ENCODE measurements at regions not wholly inside any gene's neighbourhood (a gene's known extent, or its start where the extent isn't known, plus 50 kb on each side); places are given as distances from the start of the nearest gene placed in this dataset.

DNA sequence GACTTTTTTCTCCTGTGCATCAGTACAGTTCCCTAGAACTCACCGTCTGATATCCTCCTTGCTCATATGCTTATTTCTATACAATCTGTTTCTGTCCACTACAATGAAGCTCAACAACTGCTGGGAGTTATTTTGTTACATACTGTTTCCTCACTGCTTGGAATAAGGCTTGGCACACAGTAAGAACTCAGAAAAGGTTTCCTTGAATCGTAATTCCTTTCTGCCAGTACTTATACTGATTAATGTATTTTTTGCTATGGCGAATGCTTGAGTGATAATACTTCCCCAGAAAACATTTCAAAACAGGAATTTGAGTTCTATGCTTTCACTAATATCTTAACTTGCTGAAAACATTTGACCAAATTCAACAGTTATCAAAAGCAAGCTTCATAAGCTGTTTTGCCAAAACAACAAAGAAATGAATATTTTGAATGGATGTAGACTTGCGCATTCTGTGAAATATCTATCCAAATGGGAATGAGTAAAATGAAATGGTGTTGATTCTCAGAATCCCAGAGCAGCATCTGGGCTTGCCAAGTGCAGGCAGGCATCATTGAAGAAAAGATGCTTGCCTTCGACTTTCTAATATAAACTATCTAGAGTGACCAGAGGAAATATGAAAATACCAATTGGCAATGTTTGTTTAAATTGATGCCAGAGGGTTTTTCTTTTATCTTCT lies 286.3 kb downstream of the RAP2B start:
- no peaks in the 10 kb centered on the region for H3K36me3 ChIP-seq
- H3K4me3 ChIP-seq, result no peak overlapping the region
- H3K4me1 ChIP-seq, result no peaks in the 10 kb centered on the region
- H3K27ac ChIP-seq, result no peak overlapping the region
- WGBS, result 60% methylated on average over 5 of the region's 5 CpGs
- TF ChIP-seq POLR2A (IDR thresholded peaks at IDR 0.05) (no peak), EP300 (IDR thresholded peaks at IDR 0.05) (no peak), POLR2AphosphoS5 (IDR thresholded peaks at IDR 0.05) (no peak)
- TF ChIP-seq, protein P1, sequence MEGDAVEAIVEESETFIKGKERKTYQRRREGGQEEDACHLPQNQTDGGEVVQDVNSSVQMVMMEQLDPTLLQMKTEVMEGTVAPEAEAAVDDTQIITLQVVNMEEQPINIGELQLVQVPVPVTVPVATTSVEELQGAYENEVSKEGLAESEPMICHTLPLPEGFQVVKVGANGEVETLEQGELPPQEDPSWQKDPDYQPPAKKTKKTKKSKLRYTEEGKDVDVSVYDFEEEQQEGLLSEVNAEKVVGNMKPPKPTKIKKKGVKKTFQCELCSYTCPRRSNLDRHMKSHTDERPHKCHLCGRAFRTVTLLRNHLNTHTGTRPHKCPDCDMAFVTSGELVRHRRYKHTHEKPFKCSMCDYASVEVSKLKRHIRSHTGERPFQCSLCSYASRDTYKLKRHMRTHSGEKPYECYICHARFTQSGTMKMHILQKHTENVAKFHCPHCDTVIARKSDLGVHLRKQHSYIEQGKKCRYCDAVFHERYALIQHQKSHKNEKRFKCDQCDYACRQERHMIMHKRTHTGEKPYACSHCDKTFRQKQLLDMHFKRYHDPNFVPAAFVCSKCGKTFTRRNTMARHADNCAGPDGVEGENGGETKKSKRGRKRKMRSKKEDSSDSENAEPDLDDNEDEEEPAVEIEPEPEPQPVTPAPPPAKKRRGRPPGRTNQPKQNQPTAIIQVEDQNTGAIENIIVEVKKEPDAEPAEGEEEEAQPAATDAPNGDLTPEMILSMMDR (IDR thresholded peaks at IDR 0.05), result no peak
- DNase-seq (ENCODE audit: low spot score in 2 of 2), result no peak
- no peaks in the 10 kb centered on the region for H3K27me3 ChIP-seq
- H3K9me3 ChIP-seq, result no peaks in the 10 kb centered on the region

DNA sequence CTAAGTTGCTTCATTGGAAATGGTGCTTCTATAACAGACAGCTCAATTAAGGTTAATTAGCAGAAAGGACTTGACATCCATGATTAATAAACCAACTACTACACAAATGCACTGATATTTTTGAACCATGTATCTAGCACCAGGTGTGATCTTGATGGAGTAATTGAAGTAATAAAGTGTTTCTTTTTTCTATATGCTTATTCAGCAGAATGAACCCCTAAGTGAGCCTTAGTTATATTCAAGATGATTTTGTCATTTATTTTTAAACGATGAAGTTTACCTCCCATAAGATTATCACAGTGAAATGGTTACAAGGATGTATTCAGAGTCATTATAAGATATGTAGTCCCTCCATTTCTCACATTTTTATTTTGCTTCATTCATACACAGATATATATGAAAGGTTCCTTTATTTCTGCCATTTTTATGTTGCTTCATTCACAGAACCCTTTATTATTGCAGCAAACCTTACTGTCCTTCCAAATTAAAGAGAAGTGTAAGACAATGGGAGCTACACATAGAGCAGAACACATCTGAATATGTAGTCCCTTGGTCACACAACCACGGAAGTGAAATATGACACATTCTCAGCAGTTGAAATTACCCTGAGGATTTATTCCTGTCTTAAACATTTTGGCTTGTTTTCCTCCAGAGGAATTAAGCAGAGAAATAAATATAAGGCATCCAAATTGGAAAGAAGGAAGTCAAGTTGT lies 295.0 kb downstream of the RAP2B start:
- WGBS, result 48% methylated on average over 2 of the region's 2 CpGs
- Histone ChIP-seq H3K4me1 (no peaks in the 10 kb centered on the region), H3K27me3 (no peaks in the 10 kb centered on the region), H3K9me3 (no peaks in the 10 kb centered on the region), H3K4me3 (no peak overlapping the region), H3K27ac (no peak overlapping the region), H3K36me3 (no peaks in the 10 kb centered on the region)
- DNase-seq (ENCODE audit: low spot score in 2 of 2), result no peak
- TF ChIP-seq POLR2A (IDR thresholded peaks at IDR 0.05) (no peak), POLR2AphosphoS5 (IDR thresholded peaks at IDR 0.05) (no peak), EP300 (IDR thresholded peaks at IDR 0.05) (no peak)
- TF ChIP-seq, protein P1 (IDR thresholded peaks at IDR 0.05), result no peak

DNA sequence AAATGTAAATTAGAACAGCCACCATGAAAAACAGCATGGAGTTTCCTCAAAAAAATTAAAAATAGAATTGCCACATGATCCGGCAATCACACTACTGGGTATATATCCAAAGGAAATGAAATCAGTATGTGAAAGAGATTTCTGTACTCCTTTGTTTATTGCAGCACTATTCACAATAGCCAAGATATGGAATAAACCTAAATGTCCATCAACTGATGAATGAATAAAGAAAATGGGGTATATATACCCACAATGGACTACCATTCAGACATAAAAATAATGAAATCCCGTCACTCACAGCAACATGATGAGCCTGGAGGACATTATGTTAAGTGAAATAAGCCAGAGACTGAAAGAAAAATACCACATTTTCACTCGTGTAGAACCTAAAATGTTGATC lies 296.9 kb downstream of the RAP2B start:
- Histone ChIP-seq H3K36me3 (no peaks in the 10 kb centered on the region), H3K4me1 (no peaks in the 10 kb centered on the region), H3K27ac (no peak overlapping the region), H3K27me3 (no peaks in the 10 kb centered on the region), H3K9me3 (no peaks in the 10 kb centered on the region), H3K4me3 (no peak overlapping the region)
- no peak for TF ChIP-seq EP300 (IDR thresholded peaks at IDR 0.05)
- no peak for DNase-seq (ENCODE audit: low spot score in 2 of 2)
- WGBS, result 78% methylated on average over 3 of the region's 3 CpGs

DNA sequence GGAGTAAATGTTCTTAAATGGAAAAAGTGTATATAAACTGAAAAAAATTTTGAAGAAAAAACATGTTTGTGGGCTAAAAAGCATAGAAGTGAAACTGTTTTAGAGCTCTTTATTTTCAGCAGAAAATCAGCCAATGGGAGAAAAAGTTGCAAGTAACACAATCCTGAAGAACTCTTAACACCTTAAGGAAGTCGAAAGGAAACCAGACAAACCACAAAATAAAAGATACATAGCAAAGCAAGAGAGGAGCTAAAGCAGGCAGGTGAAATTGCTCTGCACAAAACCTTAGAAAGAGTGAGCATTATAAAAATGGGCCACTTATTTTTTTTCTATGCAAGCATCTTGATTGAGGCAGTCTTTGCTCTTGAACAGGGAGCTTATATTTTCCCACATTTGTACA lies 300.5 kb downstream of the RAP2B start:
- TF ChIP-seq POLR2A (IDR thresholded peaks at IDR 0.05) (no peak), EP300 (IDR thresholded peaks at IDR 0.05) (no peak), POLR2AphosphoS5 (IDR thresholded peaks at IDR 0.05) (no peak)
- TF ChIP-seq, protein P1 (IDR thresholded peaks at IDR 0.05), result no peak
- Histone ChIP-seq H3K36me3 (no peaks in the 10 kb centered on the region), H3K4me3 (no peak overlapping the region), H3K9me3 (no peaks in the 10 kb centered on the region), H3K27me3 (no peaks in the 10 kb centered on the region), H3K4me1 (no peaks in the 10 kb centered on the region), H3K27ac (no peak overlapping the region)
- WGBS, result 75% methylated on average over 1 of the region's 1 CpG
- no peak for DNase-seq (ENCODE audit: low spot score in 2 of 2)

DNA sequence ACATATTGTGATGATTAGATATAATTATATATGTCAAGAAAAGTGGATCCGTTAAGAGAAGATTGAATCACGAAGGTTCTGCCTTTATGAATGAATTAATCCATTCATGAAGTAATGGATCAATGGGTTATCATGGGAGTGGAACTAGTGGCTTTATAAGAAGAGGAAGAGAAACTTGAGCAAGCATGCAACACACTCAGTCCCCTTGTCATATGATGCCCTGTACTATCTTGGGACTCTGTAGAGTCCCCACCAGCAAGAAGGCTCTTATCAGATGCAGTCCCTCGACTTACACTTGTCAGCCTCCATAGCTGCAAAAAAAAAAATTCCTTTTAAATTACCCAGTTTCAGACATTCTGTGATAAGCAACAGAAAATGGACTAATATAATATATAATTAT lies 301.9 kb downstream of the RAP2B start:
- DNase-seq (ENCODE audit: low spot score in 2 of 2), result no peak
- TF ChIP-seq, protein P1 (IDR thresholded peaks at IDR 0.05), result no peak
- no peak for TF ChIP-seq POLR2AphosphoS5 (IDR thresholded peaks at IDR 0.05)
- no peak for TF ChIP-seq POLR2A (IDR thresholded peaks at IDR 0.05)
- no peak for TF ChIP-seq EP300 (IDR thresholded peaks at IDR 0.05)
- H3K4me3 ChIP-seq, result no peak overlapping the region
- H3K4me1 ChIP-seq, result no peaks in the 10 kb centered on the region
- no peaks in the 10 kb centered on the region for H3K27me3 ChIP-seq
- no peak overlapping the region for H3K27ac ChIP-seq
- no peaks in the 10 kb centered on the region for H3K36me3 ChIP-seq
- WGBS, result 82% methylated on average over 3 of the region's 3 CpGs
- no peaks in the 10 kb centered on the region for H3K9me3 ChIP-seq

Measured in suprapubic skin (tissue), 4 donors.